ENCODE measurements at regions not wholly inside any gene's neighbourhood (a gene's known extent, or its start where the extent isn't known, plus 50 kb on each side); places are given as distances from the start of the nearest gene placed in this dataset.

GRCh38 chr14:101340556-101340955 is 220.7 kb upstream of the DIO3 start:
- TF ChIP-seq FOSL1 (IDR thresholded peaks at IDR 0.05; ENCODE audit: low read depth): no peak
- TF ChIP-seq ZNF274 (IDR thresholded peaks at IDR 0.05; ENCODE audit: low read depth, low read length): no peak
- no peak for TF ChIP-seq EZH2phosphoT487 (IDR thresholded peaks at IDR 0.05; ENCODE audit: borderline replicate concordance)
- TF ChIP-seq YY1 (IDR thresholded peaks at IDR 0.05; ENCODE audit: extremely low read depth, insufficient replicate concordance, low read depth, low read length): no peak
- no peak for TF ChIP-seq CTCF (IDR thresholded peaks at IDR 0.05 in 2 of 3, conservative IDR thresholded peaks at IDR 0.05 in 1 of 3; ENCODE audit: borderline replicate concordance in 1 of 3, insufficient read depth in 1 of 3, low read depth in 2 of 3, low read length in 2 of 3)
- no peak for TF ChIP-seq TCF7L2 (IDR thresholded peaks at IDR 0.05; ENCODE audit: borderline replicate concordance, extremely low read depth, insufficient read depth, insufficient read length)
- TF ChIP-seq EZH2 (IDR thresholded peaks at IDR 0.05): no peak
- no peak for TF ChIP-seq POLR2A (IDR thresholded peaks at IDR 0.05; ENCODE audit: borderline replicate concordance, extremely low read depth, insufficient read depth, insufficient read length)
- no peak for TF ChIP-seq ZFX (IDR thresholded peaks at IDR 0.05)
- no peak for TF ChIP-seq SP1 (IDR thresholded peaks at IDR 0.05; ENCODE audit: low read depth)
- no peak for TF ChIP-seq JUND (IDR thresholded peaks at IDR 0.05)
- TF ChIP-seq EGR1 (IDR thresholded peaks at IDR 0.05; ENCODE audit: low read depth): no peak
- no peak for TF ChIP-seq SIN3A (IDR thresholded peaks at IDR 0.05; ENCODE audit: low read depth)
- no peak for TF ChIP-seq ATF3 (IDR thresholded peaks at IDR 0.05)
- TF ChIP-seq REST (IDR thresholded peaks at IDR 0.05; ENCODE audit: low read depth): no peak
- no peak for TF ChIP-seq SRF (IDR thresholded peaks at IDR 0.05; ENCODE audit: low read depth)
- no peak for TF ChIP-seq ZBTB33 (IDR thresholded peaks at IDR 0.05; ENCODE audit: extremely low read depth, insufficient replicate concordance, low read length)
- H3K27ac ChIP-seq (ENCODE audit: low read depth, low read length): no peak overlapping the region
- H3K36me3 ChIP-seq (ENCODE audit: control insufficient read depth in 1 of 2, insufficient read depth in 2 of 2, low read length in 2 of 2): no peaks in the 10 kb centered on the region
- H3K27me3 ChIP-seq (ENCODE audit: insufficient read depth, low read length): peaks cover 3% of the 10 kb centered on the region; the same call in 1 of the 2 replicates
- no TSS peak for BruUV-seq (replicated peaks)
- no peak overlapping the region for H3K9ac ChIP-seq (ENCODE audit: low read length)
- no peak overlapping the region for H3K4me2 ChIP-seq (ENCODE audit: low read length)
- H3K79me2 ChIP-seq (ENCODE audit: insufficient read depth, low read length): no peaks in the 10 kb centered on the region
- no peaks in the 10 kb centered on the region for H4K20me1 ChIP-seq (ENCODE audit: insufficient read depth)
- no peak overlapping the region for H3K4me3 ChIP-seq (replicated peaks in 1 of 2; ENCODE audit: low read depth in 1 of 2, low read length in 2 of 2)
- ChIA-PET RAD21 (ENCODE audit: low non-redundant PET in 1 of 2, low total read pairs in 2 of 2, uncharacterized antibody in 2 of 2, unreplicated experiment in 2 of 2) (no interaction called here), CTCF (no interaction called here), POLR2A (no interaction called here)
- no peak for ATAC-seq
- H3K9me3 ChIP-seq (ENCODE audit: control insufficient read depth in 1 of 2, insufficient read depth in 1 of 2, low read depth in 1 of 2, low read length in 2 of 2): no peaks in the 10 kb centered on the region
- H2AFZ ChIP-seq (ENCODE audit: low read depth, low read length, poor library complexity, severe bottlenecking): no peak overlapping the region
- no peaks in the 10 kb centered on the region for H3K9me2 ChIP-seq (ENCODE audit: insufficient read depth)
- H3K4me1 ChIP-seq (ENCODE audit: control insufficient read depth in 1 of 2, insufficient read depth in 2 of 2, low read length in 2 of 2): no peaks in the 10 kb centered on the region
- no peak for DNase-seq (ENCODE audit: low read depth, low spot score)
- intact Hi-C loops (cut with micrococcal nuclease): no loop called here
